ENCODE measurements at regions not wholly inside any gene's neighbourhood (a gene's known extent, or its start where the extent isn't known, plus 50 kb on each side); places are given as distances from the start of the nearest gene placed in this dataset.

GRCh38 chr10:62457598-62457997, 83.4 kb downstream of the ZNF365 start:
- no peak for TF ChIP-seq CTCF (IDR thresholded peaks at IDR 0.05; ENCODE audit: unreplicated experiment)
- Mint-ChIP-seq H3K27ac (ENCODE audit: unreplicated experiment) (no peak overlapping the region), H3K36me3 (ENCODE audit: insufficient read depth, unreplicated experiment) (no peaks in the 10 kb centered on the region), H3K9me3 (ENCODE audit: low read depth, unreplicated experiment) (no peaks in the 10 kb centered on the region), H3K4me1 (ENCODE audit: low read depth, unreplicated experiment) (peaks cover 11% of the 10 kb centered on the region), H3K27me3 (ENCODE audit: unreplicated experiment) (no peaks in the 10 kb centered on the region), H3K4me3 (ENCODE audit: low read depth, unreplicated experiment) (no peak overlapping the region)
- BruUV-seq (replicated peaks), result no TSS peak
- intact Hi-C loops (cut with micrococcal nuclease; ENCODE audit: unreplicated experiment), result no loop called here
- CTCF ChIA-PET, result interaction anchor here (1.3 kb wide), 1 partner anchor 10 kb away, joined by 3 read pairs; no protein-coding TSS in a partner anchor
- no peak for DNase-seq

- no peaks in the 10 kb centered on the region for H3K27me3 Mint-ChIP-seq (ENCODE audit: unreplicated experiment)
- no TSS peak for BruUV-seq (replicated peaks)
- DNase-seq, result no peak
- no peak overlapping the region for H3K4me3 Mint-ChIP-seq (ENCODE audit: low read depth, unreplicated experiment)
- CTCF ChIA-PET, result interaction anchor here (0.6 kb wide), 2 partner anchors 71 to 171 kb away, joined by 3 read pairs; no protein-coding TSS in a partner anchor
- no peak for TF ChIP-seq CTCF (IDR thresholded peaks at IDR 0.05; ENCODE audit: unreplicated experiment)
- H3K4me1 Mint-ChIP-seq (ENCODE audit: low read depth, unreplicated experiment), result peaks cover 11% of the 10 kb centered on the region
- H3K36me3 Mint-ChIP-seq (ENCODE audit: insufficient read depth, unreplicated experiment), result no peaks in the 10 kb centered on the region
- H3K27ac Mint-ChIP-seq (ENCODE audit: unreplicated experiment), result no peak overlapping the region
- no peaks in the 10 kb centered on the region for H3K9me3 Mint-ChIP-seq (ENCODE audit: low read depth, unreplicated experiment)
- intact Hi-C loops (cut with micrococcal nuclease; ENCODE audit: unreplicated experiment), result no loop called here
Observed at GRCh38 chr10:62459072-62459471, 84.9 kb downstream of the ZNF365 start.

- Mint-ChIP-seq H3K9me3 (ENCODE audit: low read depth, unreplicated experiment) (no peaks in the 10 kb centered on the region), H3K27ac (ENCODE audit: unreplicated experiment) (no peak overlapping the region), H3K4me1 (ENCODE audit: low read depth, unreplicated experiment) (peaks cover 9% of the 10 kb centered on the region), H3K36me3 (ENCODE audit: insufficient read depth, unreplicated experiment) (no peaks in the 10 kb centered on the region), H3K4me3 (ENCODE audit: low read depth, unreplicated experiment) (no peak overlapping the region), H3K27me3 (ENCODE audit: unreplicated experiment) (no peaks in the 10 kb centered on the region)
- intact Hi-C loops (cut with micrococcal nuclease; ENCODE audit: unreplicated experiment), result no loop called here
- no TSS peak for BruUV-seq (replicated peaks)
- CTCF ChIA-PET, result interaction anchor here (0.6 kb wide), 1 partner anchor 172 kb away, joined by 3 read pairs; no protein-coding TSS in a partner anchor
- no peak for TF ChIP-seq CTCF (IDR thresholded peaks at IDR 0.05; ENCODE audit: unreplicated experiment)
- no peak for DNase-seq
Observed at GRCh38 chr10:62459500-62459899, 85.3 kb downstream of the ZNF365 start.

GRCh38 chr10:62460393-62460792, 86.2 kb downstream of the ZNF365 start:
- no TSS peak for BruUV-seq (replicated peaks)
- Mint-ChIP-seq H3K9me3 (ENCODE audit: low read depth, unreplicated experiment) (no peaks in the 10 kb centered on the region), H3K27me3 (ENCODE audit: unreplicated experiment) (no peaks in the 10 kb centered on the region), H3K27ac (ENCODE audit: unreplicated experiment) (no peak overlapping the region), H3K4me3 (ENCODE audit: low read depth, unreplicated experiment) (no peak overlapping the region), H3K36me3 (ENCODE audit: insufficient read depth, unreplicated experiment) (no peaks in the 10 kb centered on the region), H3K4me1 (ENCODE audit: low read depth, unreplicated experiment) (no peaks in the 10 kb centered on the region)
- CTCF ChIA-PET, result no interaction called here
- intact Hi-C loops (cut with micrococcal nuclease; ENCODE audit: unreplicated experiment), result no loop called here
- no peak for DNase-seq
- no peak for TF ChIP-seq CTCF (IDR thresholded peaks at IDR 0.05; ENCODE audit: unreplicated experiment)

Measured in Calu3 (cell line).